Neural cell (in vitro differentiated cells): ENCODE measurements at regions not wholly inside any gene's neighbourhood (a gene's known extent, or its start where the extent isn't known, plus 50 kb on each side); places are given as distances from the start of the nearest gene placed in this dataset.
"Not testable (repeated sequence)": the region's sequence is repeated elsewhere in the genome, so short reads cannot be mapped to it uniquely, and the experiment has no call there.

ENCODE experiments used
- H2AFZ ChIP-seq: fragments of 200-600, 300-800 bp; sonication (generic), shearing (Covaris generic); 2 replicates; pipeline ENCODE4 v1.6.0; 2014; ENCODE audit warnings: low read depth, mild to moderate bottlenecking, antibody characterized with exemption, low read length, moderate library complexity
- H3F3A ChIP-seq: fragments of 200-600 bp; shearing (Covaris generic); 2 replicates; pipeline ENCODE4 v1.6.1; 2016; ENCODE audit warnings: mild to moderate bottlenecking, moderate library complexity, mixed read lengths, antibody characterized with exemption, low read length; ENCODE audit not compliant: insufficient read depth, poor library complexity, severe bottlenecking
- H3K27ac ChIP-seq: fragments of 200-600, 300-800 bp; sonication (generic), shearing (Covaris generic); 2 replicates; pipeline ENCODE4 v1.5.1; 2014; ENCODE audit warnings: mild to moderate bottlenecking, low read length, moderate library complexity
- H3K27me3 ChIP-seq: fragments of 300-800, 200-600 bp; sonication (generic), shearing (Covaris generic); 2 replicates; pipeline ENCODE4 v1.6.0; 2014; ENCODE audit warnings: mild to moderate bottlenecking, low read depth, low read length, moderate library complexity; ENCODE audit not compliant: insufficient read depth
- H3K36me3 ChIP-seq: fragments of 300-800, 200-600 bp; sonication (generic), shearing (Covaris generic); 2 replicates; pipeline ENCODE4 v1.5.1; 2014; ENCODE audit warnings: mild to moderate bottlenecking, antibody characterized with exemption, low read length, moderate library complexity; ENCODE audit not compliant: insufficient read depth
- H3K4me2 ChIP-seq: fragments of 300-800, 200-600 bp; sonication (generic), shearing (Covaris generic); 2 replicates; pipeline ENCODE4 v1.6.0; 2014; ENCODE audit warnings: mild to moderate bottlenecking, low read length
- H3K4me3 ChIP-seq: fragments of 300-800, 200-600 bp; sonication (generic), shearing (Covaris generic); 2 replicates; pipeline ENCODE4 v1.5.1; 2014; ENCODE audit warnings: mild to moderate bottlenecking, low read length, moderate library complexity
- H3K79me2 ChIP-seq: fragments of 200-600 bp; shearing (Covaris generic); replicated peaks from 2 replicates; pipeline ENCODE4 v1.6.0; 2014; ENCODE audit warnings: mild to moderate bottlenecking, low read length, moderate library complexity; ENCODE audit not compliant: insufficient read depth
- H3K9ac ChIP-seq: fragments of 300-800, 200-600 bp; sonication (generic), shearing (Covaris generic); 2 replicates; pipeline ENCODE4 v1.6.1; 2016; ENCODE audit warnings: mild to moderate bottlenecking, low read length, mixed read lengths
- H3K9me2 ChIP-seq: fragments of 200-600 bp; shearing (Covaris generic); 2 replicates; pipeline ENCODE4 v1.6.1; 2016; ENCODE audit warnings: mild to moderate bottlenecking, low read length, mixed read lengths; ENCODE audit not compliant: insufficient read depth
- H3K9me3 ChIP-seq: fragments of 200-600, 300-800 bp; sonication (generic), shearing (Covaris generic); 2 replicates; pipeline ENCODE4 v1.6.1; 2016; ENCODE audit warnings: mild to moderate bottlenecking, mixed run types, low read length, moderate library complexity, mixed read lengths
- H4K20me1 ChIP-seq: fragments of 200-600 bp; shearing (Covaris generic); 2 replicates; pipeline ENCODE4 v1.6.1; 2016; ENCODE audit warnings: mild to moderate bottlenecking, mixed run types; ENCODE audit not compliant: insufficient read depth
- CTCF ChIP-seq: fragments of 450-650 bp; IDR thresholded peaks from 2 replicates; pipeline ENCODE4 v1.5.1; 2014; ENCODE audit warnings: antibody characterized with exemption, mild to moderate bottlenecking, moderate library complexity; ENCODE audit not compliant: poor library complexity, severe bottlenecking
- EP300 ChIP-seq: fragments of 450-650 bp; conservative IDR thresholded peaks from 2 replicates; pipeline ENCODE4 v1.6.1; 2014; ENCODE audit warnings: antibody characterized with exemption, mild to moderate bottlenecking, moderate library complexity; ENCODE audit not compliant: poor library complexity, severe bottlenecking
- EZH2 ChIP-seq: fragments of 200-600, 300-800 bp; shearing (Covaris generic), sonication (generic); IDR thresholded peaks from 2 replicates; pipeline ENCODE4 v1.6.1; 2014; ENCODE audit warnings: antibody characterized with exemption, low read length, borderline replicate concordance, mild to moderate bottlenecking; ENCODE audit not compliant: insufficient read depth, poor library complexity, severe bottlenecking
- MXI1 ChIP-seq: fragments of 450-650 bp; conservative IDR thresholded peaks from 2 replicates; pipeline ENCODE4 v1.6.1; 2014; ENCODE audit warnings: antibody characterized with exemption, mild to moderate bottlenecking; ENCODE audit not compliant: poor library complexity, severe bottlenecking
- POLR2AphosphoS5 ChIP-seq: IDR thresholded peaks from 2 replicates; pipeline ENCODE4 v1.6.1; 2012
- RAD21 ChIP-seq: fragments of 450-650 bp; conservative IDR thresholded peaks from 2 replicates; pipeline ENCODE4 v1.6.1; 2014; ENCODE audit warnings: antibody characterized with exemption, mild to moderate bottlenecking, moderate library complexity
- REST ChIP-seq: IDR thresholded peaks from 2 replicates; pipeline ENCODE4 v1.6.1; 2012; ENCODE audit warnings: borderline replicate concordance
- SMC3 ChIP-seq: fragments of 450-650 bp; conservative IDR thresholded peaks from 2 replicates; pipeline ENCODE4 v1.6.1; 2014; ENCODE audit warnings: antibody characterized with exemption, mild to moderate bottlenecking, moderate library complexity; ENCODE audit not compliant: poor library complexity
- TAF1 ChIP-seq: IDR thresholded peaks from 2 replicates; pipeline ENCODE4 v1.6.1; 2012; ENCODE audit warnings: low read depth

- not testable (repeated sequence) for H3K36me3 ChIP-seq, H2AFZ ChIP-seq, H3K9me3 ChIP-seq, H4K20me1 ChIP-seq, H3K9me2 ChIP-seq, H3F3A ChIP-seq, H3K4me2 ChIP-seq, H3K9ac ChIP-seq, H3K4me3 ChIP-seq, H3K27ac ChIP-seq, H3K79me2 ChIP-seq, H3K27me3 ChIP-seq
These were observed 740.6 kb upstream of the MIR17HG start for GRCh38 chr13:90606921-90607320.

GRCh38 chr13:90612391-90612790 lies 735.1 kb upstream of the MIR17HG start:
- H3K9ac ChIP-seq: no peak overlapping the region
- TF ChIP-seq EP300: no peak
- no peak for TF ChIP-seq MXI1
- no peak for TF ChIP-seq CTCF
- TF ChIP-seq TAF1: no peak
- TF ChIP-seq POLR2AphosphoS5: no peak
- TF ChIP-seq RAD21: no peak
- TF ChIP-seq REST: no peak
- TF ChIP-seq SMC3: no peak
- TF ChIP-seq EZH2: no peak
- no peak overlapping the region for H3K4me3 ChIP-seq
- H3K27me3 ChIP-seq: no peaks in the 10 kb centered on the region
- H3K36me3 ChIP-seq: no peaks in the 10 kb centered on the region
- H3K9me3 ChIP-seq: peaks cover 1% of the 10 kb centered on the region
- H3K4me2 ChIP-seq: no peak overlapping the region
- no peaks in the 10 kb centered on the region for H4K20me1 ChIP-seq
- no peak overlapping the region for H3K27ac ChIP-seq
- H3K79me2 ChIP-seq: no peaks in the 10 kb centered on the region
- H3F3A ChIP-seq: no peaks in the 10 kb centered on the region
- H2AFZ ChIP-seq: no peak overlapping the region
- H3K9me2 ChIP-seq: no peaks in the 10 kb centered on the region

GRCh38 chr13:90613076-90613795 lies 734.3 kb upstream of the MIR17HG start:
- Histone ChIP-seq H3K9me3 (peaks cover 6% of the 10 kb centered on the region), H3K4me2 (no peak overlapping the region), H3K79me2 (no peaks in the 10 kb centered on the region), H2AFZ (no peak overlapping the region), H3K27me3 (no peaks in the 10 kb centered on the region), H3K27ac (no peak overlapping the region), H3K36me3 (no peaks in the 10 kb centered on the region), H3K9ac (no peak overlapping the region), H4K20me1 (no peaks in the 10 kb centered on the region), H3K4me3 (no peak overlapping the region), H3K9me2 (no peaks in the 10 kb centered on the region), H3F3A (no peaks in the 10 kb centered on the region)
- TF ChIP-seq RAD21 (no peak), EP300 (no peak), CTCF (no peak), SMC3 (no peak), POLR2AphosphoS5 (no peak), EZH2 (no peak)
